ENCODE measurements at regions not wholly inside any gene's neighbourhood (a gene's known extent, or its start where the extent isn't known, plus 50 kb on each side); places are given as distances from the start of the nearest gene placed in this dataset.

GRCh38 chr9:89739916-89740315, 135.1 kb downstream of the GADD45G start:
- TF ChIP-seq CTCF (IDR thresholded peaks at IDR 0.05; ENCODE audit: poor library complexity, severe bottlenecking) (no peak), EP300 (conservative IDR thresholded peaks at IDR 0.05; ENCODE audit: poor library complexity, severe bottlenecking) (no peak), POLR2AphosphoS5 (IDR thresholded peaks at IDR 0.05) (no peak), MXI1 (conservative IDR thresholded peaks at IDR 0.05; ENCODE audit: poor library complexity, severe bottlenecking) (no peak), REST (IDR thresholded peaks at IDR 0.05; ENCODE audit: borderline replicate concordance) (no peak), SMC3 (conservative IDR thresholded peaks at IDR 0.05; ENCODE audit: poor library complexity) (no peak), TAF1 (IDR thresholded peaks at IDR 0.05; ENCODE audit: low read depth) (no peak), EZH2 (IDR thresholded peaks at IDR 0.05; ENCODE audit: borderline replicate concordance, insufficient read depth, low read length, poor library complexity, severe bottlenecking) (no peak), RAD21 (conservative IDR thresholded peaks at IDR 0.05) (no peak)
- no peaks in the 10 kb centered on the region for H3K9me3 ChIP-seq (ENCODE audit: low read length)
- no peaks in the 10 kb centered on the region for H3K9me2 ChIP-seq (ENCODE audit: insufficient read depth, low read length)
- no peak overlapping the region for H2AFZ ChIP-seq (ENCODE audit: low read depth, low read length)
- H3K9ac ChIP-seq (ENCODE audit: low read length): no peak overlapping the region
- H3K79me2 ChIP-seq (replicated peaks; ENCODE audit: insufficient read depth, low read length): no peaks in the 10 kb centered on the region
- no peak overlapping the region for H3K4me3 ChIP-seq (ENCODE audit: low read length)
- H3K36me3 ChIP-seq (ENCODE audit: insufficient read depth, low read length): no peaks in the 10 kb centered on the region
- no peak overlapping the region for H3K4me2 ChIP-seq (ENCODE audit: low read length)
- H4K20me1 ChIP-seq (ENCODE audit: insufficient read depth): no peaks in the 10 kb centered on the region
- no peak overlapping the region for H3K27ac ChIP-seq (ENCODE audit: low read length)
- H3K27me3 ChIP-seq (ENCODE audit: insufficient read depth, low read depth, low read length): no peaks in the 10 kb centered on the region
- no peaks in the 10 kb centered on the region for H3F3A ChIP-seq (ENCODE audit: insufficient read depth, low read length, poor library complexity, severe bottlenecking)

GRCh38 chr9:89740722-89741121, 135.9 kb downstream of the GADD45G start:
- TF ChIP-seq REST (IDR thresholded peaks at IDR 0.05; ENCODE audit: borderline replicate concordance) (no peak), SMC3 (conservative IDR thresholded peaks at IDR 0.05; ENCODE audit: poor library complexity) (no peak), MXI1 (conservative IDR thresholded peaks at IDR 0.05; ENCODE audit: poor library complexity, severe bottlenecking) (no peak), EP300 (conservative IDR thresholded peaks at IDR 0.05; ENCODE audit: poor library complexity, severe bottlenecking) (no peak), TAF1 (IDR thresholded peaks at IDR 0.05; ENCODE audit: low read depth) (no peak)
- Histone ChIP-seq H3F3A (ENCODE audit: insufficient read depth, low read length, poor library complexity, severe bottlenecking) (no peaks in the 10 kb centered on the region), H4K20me1 (ENCODE audit: insufficient read depth) (no peaks in the 10 kb centered on the region)

More at GRCh38 chr9:89740722-89741121, 135.9 kb downstream of the GADD45G start:
- Histone ChIP-seq H3K79me2 (replicated peaks; ENCODE audit: insufficient read depth, low read length) (no peaks in the 10 kb centered on the region), H3K4me2 (ENCODE audit: low read length) (no peak overlapping the region), H3K27ac (ENCODE audit: low read length) (no peak overlapping the region), H2AFZ (ENCODE audit: low read depth, low read length) (no peak overlapping the region), H3K9ac (ENCODE audit: low read length) (no peak overlapping the region), H3K27me3 (ENCODE audit: insufficient read depth, low read depth, low read length) (no peaks in the 10 kb centered on the region), H3K36me3 (ENCODE audit: insufficient read depth, low read length) (no peaks in the 10 kb centered on the region), H3K9me2 (ENCODE audit: insufficient read depth, low read length) (no peaks in the 10 kb centered on the region), H3K9me3 (ENCODE audit: low read length) (no peaks in the 10 kb centered on the region), H3K4me3 (ENCODE audit: low read length) (no peak overlapping the region)
